RPMI7951 (cell line): ENCODE measurements at regions not wholly inside any gene's neighbourhood (a gene's known extent, or its start where the extent isn't known, plus 50 kb on each side); places are given as distances from the start of the nearest gene placed in this dataset.
A peak's percentile ranks its signal among the peaks of the same experiment; 100 is the strongest.

Experiments used
- DNase-seq: peaks from one replicate; pipeline ENCODE4 v3.0.0-alpha.2; 2012; ENCODE audit warnings: low read depth

- peak; percentile 81 for DNase-seq
Measured at GRCh38 chr15:88707771-88708654, 69.2 kb downstream of the ISG20 start.

- peak; percentile 92 for DNase-seq
Measured at GRCh38 chr15:88708655-88709054, 69.8 kb downstream of the ISG20 start.

DNA sequence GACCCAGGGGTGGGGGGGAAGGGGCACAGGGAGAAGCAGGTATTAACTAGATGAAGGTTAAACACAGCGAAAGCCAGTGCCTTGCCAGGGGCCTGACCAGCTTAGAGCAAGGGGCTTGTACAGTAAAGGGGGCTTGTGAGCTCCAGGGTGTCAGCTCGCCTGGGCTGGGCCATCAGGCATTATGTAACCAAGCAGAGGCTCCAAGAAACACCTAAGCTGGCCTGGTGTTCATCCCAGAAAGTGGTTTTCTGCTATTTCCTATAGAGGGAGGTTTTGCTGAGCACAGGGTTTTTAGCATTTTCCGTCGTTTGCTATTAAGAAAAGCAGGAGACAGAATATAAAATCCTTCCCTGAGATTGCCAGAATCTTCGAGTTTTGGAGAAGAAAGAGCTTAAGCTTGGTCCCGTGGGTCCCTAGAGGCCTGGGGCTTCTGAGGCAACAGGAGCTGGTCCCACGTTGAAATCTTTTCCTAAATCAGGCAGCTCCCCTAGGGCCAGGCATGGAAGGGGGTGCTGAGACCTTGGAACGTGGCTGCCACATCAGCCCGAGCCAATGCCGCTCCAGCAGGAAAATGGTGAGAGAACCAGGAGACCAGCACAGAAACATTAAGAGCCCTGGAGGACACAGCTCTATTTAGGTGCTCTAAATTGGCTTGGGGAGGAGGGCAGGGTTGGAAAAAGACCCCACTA lies 71.4 kb downstream of the ISG20 start:
- no peak for DNase-seq

GRCh38 chr15:88711806-88712205 lies 73.0 kb downstream of the ISG20 start:
- no peak for DNase-seq

DNA sequence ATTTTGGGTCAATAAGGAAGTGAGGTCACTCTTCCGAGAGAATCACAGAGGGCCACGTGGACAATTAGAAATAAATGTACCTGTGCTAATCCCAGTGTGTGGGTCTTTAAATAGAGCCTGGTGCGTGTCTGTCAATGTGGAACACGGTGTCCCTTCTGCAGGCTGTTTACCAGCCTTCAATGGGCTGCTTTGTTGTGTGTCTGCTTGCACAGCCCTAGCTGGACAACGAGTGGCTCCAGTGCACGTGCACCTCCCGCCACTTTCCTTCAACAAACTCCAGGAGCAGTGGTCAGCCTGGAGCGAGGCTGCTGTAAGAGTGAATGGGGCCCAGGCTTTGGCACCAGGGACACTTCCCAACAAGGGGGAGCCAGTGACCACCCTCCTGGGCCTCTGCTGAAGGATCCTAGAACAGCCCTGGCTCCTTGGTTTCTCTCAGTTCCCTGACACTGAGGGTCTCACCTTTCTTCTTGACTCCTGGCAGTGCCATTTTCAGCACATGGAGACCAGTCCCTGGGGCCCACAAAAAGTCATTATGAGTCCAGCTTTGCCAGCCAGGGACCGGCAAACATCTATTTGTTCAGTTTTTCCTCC lies 76.1 kb downstream of the ISG20 start:
- no peak for DNase-seq

GRCh38 chr15:88716543-88717381 lies 77.9 kb downstream of the ISG20 start:
- DNase-seq, result no peak

DNA sequence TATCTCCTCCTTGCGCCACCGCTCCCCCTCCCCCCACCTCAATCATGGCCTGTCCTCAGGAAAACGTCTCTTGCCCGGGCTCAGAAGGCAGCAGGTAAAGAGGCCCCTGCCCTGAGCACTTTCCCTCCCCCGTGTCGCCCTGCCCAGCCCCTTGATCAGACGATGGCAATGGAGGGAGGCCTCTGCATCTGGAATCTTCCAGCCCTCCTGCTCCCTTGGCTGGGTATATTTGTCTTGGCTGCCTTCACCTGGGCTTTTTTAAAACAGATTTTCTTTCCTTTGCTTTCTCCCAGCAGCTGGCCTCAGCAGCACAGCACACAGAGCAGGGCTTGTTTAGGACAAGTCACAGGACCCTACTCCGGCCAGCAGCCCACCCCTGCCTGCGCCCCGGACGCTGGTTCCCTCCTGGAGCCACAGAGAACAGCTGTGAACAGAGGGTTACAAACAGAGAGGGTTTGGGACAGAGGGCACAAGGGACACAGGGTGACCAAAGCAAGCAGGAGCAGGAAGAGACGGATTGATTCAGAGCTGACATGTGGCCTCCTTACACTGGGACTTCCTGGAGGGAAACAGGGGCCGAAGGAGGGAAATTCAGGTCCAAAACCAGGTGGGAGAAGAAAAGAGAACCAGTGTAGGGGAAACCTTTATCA lies 78.7 kb downstream of the ISG20 start:
- no peak for DNase-seq

GRCh38 chr15:88718731-88719130 lies 79.9 kb downstream of the ISG20 start:
- no peak for DNase-seq

GRCh38 chr15:88719654-88720053 lies 80.8 kb downstream of the ISG20 start:
- no peak for DNase-seq

GRCh38 chr15:88725305-88726210 lies 77.7 kb upstream of the ACAN start:
- DNase-seq, result no peak

DNA sequence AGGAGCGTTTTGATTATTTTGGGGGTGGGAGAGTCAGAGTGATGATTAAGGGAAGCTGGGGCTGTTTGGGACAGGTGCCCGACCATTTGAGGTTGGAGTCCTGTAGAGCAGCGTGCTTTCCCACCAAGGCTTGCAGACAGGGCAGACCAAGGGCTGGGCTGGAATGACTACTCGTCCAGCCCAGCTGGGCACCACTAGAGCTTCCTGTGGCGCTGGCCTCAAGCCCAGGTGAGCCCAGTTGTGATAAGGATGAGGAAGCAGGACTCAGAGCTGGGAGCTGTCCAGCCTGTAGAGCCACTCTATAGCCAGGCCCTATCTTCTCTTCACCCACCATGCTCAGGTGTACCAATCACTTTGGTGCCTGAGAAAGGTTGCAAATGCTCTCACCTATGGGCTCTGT lies 75.8 kb upstream of the ACAN start:
- peak; percentile 27 for DNase-seq

DNA sequence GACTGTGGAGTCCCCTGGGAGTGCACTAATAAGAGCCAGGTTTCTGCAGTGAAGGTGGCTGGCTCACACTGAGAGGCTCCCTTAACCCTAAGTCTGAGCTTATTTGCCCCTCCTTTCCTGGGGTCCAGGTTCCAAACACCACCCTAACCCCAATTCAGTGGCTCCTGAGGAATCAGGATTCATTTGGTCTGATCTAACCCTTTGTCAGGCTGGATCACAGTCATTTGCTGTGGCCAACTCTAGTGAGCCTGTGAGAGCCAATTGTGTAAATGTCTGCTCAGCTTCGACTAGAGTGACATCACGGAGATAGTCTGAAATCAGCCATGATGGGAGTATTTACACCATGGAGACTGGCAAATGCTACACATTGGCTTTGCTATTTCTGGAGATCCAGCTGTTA lies 73.7 kb upstream of the ACAN start:
- DNase-seq, result no peak

DNA sequence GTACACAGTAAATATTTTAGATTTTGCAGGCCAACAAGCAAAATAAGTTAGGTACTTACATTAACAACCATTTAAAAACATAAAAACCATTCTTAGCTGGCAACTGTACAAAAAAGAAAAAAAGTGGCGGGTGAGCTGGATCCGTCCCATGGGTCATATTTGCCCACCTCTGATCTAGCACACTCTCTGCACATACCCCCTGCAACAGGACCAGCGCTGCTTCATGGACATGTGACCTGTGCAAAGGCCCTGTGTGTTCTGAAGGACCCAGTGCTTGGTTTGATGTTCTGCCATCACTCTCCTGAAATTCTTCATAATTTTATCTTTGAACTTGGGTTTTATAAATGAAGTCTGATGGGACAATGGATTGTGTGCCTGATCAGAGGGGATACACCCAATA lies 72.5 kb upstream of the ACAN start:
- DNase-seq, result no peak

GRCh38 chr15:88735212-88735611 lies 68.0 kb upstream of the ACAN start:
- DNase-seq, result no peak

DNA sequence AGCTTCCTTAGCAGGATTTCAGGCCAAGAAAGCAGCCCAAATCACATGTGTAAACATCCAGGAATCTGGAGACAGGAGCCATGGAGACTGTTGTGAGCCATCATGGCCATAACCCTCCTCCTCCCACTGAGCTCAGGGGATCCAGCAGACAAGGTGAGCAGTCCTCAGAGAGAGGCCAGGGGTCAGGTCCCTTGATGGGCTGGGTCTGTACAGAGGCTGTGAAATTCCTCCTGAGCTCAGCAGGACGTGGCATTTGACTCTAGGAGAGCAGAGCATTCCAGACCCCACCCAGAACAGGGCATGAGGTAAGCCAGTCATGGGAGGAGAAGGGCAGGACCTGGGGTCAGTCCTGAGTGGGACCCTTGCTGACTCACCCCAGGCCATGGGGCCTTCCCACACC lies 67.0 kb upstream of the ACAN start:
- DNase-seq, result no peak

GRCh38 chr15:88738796-88739195 lies 64.4 kb upstream of the ACAN start:
- DNase-seq, result no peak

- DNase-seq, result no peak
Measured at GRCh38 chr15:88739541-88739940, 63.7 kb upstream of the ACAN start.

GRCh38 chr15:88740356-88740755 lies 62.9 kb upstream of the ACAN start:
- DNase-seq, result no peak

- DNase-seq, result no peak
Measured at GRCh38 chr15:88741046-88741445, 62.2 kb upstream of the ACAN start.

- DNase-seq, result no peak
Measured at GRCh38 chr15:88741671-88742070, 61.6 kb upstream of the ACAN start.
